ENCODE measurements at regions not wholly inside any gene's neighbourhood (a gene's known extent, or its start where the extent isn't known, plus 50 kb on each side); places are given as distances from the start of the nearest gene placed in this dataset.
A peak's percentile ranks its signal among the peaks of the same experiment; 100 is the strongest.

DNA sequence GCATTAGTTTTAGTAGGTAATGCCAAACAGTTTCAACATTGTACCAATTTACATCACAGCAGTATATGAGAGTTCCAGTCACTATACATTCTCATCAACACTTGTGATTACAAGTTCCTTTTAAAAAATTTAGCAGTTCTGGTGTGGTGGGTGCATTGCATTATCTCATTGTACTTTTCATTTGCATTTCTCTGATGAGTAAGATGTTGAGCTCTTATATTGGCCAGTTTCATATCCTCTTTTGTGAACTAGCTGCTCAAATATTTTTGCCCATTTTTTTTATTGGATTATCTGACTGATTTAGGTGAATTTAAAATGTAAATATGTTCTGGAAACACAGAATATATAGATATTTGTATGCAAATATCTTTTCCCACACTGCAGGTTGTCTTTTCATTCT, 160.9 kb upstream of the NR3C1 start:
- no peak for DNase-seq (ENCODE audit: low read depth)

DNA sequence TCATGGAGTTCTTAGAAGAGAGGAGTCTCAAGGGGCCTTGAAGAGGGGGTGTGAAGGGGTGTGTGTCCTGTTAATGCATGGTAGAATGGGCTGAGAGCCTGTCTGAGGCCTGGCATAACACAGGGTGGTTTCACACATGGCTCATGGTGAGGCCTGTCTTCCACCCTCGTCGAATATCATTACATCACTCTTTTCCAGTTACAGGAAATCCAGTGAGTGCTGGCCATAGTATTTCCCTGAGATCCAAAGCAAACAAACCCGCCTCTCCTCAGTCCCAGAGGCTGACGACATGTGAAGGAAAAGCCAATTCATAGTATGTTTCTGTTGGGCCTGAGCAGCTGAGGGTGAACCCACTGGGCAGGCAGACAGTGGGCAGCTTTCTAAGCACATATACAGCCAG, 159.4 kb upstream of the NR3C1 start:
- DNase-seq (ENCODE audit: low read depth), result peak; percentile 61

DNA sequence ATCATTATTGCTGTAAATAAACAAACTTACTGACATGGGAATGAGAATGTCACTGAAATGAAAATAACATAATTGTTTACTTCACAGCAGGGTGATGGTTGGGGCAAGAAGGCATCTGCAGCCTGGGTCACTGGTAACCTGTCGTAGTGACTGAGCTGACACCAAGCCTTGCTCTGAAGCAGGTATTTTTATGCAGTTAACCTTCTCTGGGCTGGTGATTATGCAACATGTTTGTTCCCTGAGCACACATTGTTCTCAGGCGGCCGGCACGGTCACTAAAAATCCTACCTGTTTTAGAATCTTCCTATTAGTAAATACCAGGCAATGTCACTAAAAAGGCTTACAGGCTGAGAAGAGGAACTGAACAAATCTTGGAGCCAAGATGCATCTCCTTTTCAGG, 157.7 kb upstream of the NR3C1 start:
- no peak for DNase-seq (ENCODE audit: low read depth)

DNA sequence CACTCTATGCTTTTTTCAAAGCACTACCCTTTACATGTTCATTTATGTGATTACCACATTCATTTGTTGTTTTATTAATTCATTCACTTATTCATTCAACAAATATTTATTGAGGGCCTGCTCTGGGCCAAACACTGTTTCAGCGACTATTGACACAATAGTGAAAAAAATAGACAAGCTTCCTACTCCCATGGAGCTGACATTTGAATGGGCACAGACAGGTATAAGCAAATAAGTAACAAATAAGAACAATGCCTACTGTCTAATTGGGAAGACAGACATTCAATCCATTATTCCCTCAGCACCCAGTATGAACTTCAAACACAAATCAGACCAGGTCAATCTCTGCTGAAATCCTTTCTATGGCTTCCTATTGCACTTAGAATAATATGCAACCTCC, 156.9 kb upstream of the NR3C1 start:
- no peak for DNase-seq (ENCODE audit: low read depth)

DNA sequence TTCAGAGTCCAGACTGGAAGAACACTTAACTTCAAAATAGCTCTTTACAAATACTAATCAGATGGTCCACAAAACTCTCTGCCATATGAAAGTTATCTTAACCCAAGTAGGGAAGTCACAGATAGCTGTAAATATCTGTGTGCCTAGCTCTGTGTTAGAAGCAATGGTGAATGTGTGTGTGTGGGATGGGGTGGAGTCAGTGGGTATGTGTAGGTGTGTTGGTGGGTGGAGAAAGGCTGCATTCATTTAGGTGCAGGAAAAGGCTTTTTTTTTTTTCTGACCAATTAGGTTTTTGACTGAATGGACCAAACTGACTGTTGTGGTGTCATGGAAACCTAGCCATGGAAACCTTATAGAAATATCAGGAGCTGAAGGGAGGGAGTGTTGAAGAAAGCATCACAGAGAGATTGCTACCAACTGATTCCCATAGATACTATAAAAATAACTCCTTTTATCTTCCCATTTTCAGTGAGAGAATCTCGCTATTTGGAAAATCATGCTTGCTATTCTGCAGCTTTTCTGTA, 156.2 kb upstream of the NR3C1 start:
- DNase-seq (ENCODE audit: low read depth), result no peak

DNA sequence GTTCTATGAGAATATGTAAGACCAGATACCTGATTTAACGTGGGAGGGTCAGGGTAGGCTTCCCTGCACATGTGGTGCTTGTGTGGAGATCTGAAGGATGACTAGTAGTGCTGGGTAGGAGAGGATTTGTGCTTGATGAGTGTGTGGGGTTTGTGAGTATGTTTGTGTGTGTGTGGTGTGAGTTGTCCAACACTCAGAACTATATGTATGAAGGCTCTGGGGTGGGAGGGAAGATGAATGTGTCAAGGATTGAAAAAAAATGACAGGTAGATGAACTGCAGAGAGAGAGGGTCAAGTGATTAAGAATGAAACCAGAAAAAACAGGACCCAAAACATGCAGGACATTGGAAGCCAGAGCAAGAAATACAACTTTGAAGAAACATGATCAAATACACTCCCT, 154.6 kb upstream of the NR3C1 start:
- no peak for DNase-seq (ENCODE audit: low read depth)

DNA sequence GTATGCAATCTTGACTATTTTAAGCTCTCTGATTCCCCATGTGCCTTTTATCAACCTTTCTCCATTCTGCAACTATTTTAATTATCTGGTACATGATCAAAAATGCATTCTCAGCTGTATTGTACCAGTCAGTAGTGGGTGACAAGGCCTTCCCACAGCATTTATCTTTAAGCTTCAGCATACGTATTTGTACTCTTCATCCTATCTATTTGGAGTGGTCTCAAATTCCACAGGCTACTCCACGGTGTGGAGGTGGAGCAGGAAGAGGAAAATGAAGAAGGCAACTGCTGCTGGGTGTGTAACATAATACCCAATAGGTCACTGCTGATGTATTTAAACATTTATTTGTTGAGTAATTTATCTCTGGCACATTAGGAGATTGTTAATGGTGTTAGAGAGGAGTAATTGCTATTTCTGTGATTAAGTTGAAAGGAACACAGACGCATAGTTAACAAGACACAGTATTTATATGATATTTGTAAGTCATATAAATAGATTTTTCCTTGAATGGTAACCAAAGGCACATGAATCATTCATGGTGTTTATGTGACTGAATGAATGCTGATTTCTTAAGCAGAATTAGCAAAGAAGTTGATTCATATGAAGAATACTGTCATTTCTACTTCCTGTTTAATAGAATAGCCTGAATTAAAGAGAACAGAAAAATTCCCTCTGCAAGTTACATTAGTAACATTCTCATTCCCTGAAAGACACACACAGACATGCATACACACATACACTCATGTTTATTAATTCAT, 153.8 kb upstream of the NR3C1 start:
- peak; percentile 27 for DNase-seq (ENCODE audit: low read depth)

DNA sequence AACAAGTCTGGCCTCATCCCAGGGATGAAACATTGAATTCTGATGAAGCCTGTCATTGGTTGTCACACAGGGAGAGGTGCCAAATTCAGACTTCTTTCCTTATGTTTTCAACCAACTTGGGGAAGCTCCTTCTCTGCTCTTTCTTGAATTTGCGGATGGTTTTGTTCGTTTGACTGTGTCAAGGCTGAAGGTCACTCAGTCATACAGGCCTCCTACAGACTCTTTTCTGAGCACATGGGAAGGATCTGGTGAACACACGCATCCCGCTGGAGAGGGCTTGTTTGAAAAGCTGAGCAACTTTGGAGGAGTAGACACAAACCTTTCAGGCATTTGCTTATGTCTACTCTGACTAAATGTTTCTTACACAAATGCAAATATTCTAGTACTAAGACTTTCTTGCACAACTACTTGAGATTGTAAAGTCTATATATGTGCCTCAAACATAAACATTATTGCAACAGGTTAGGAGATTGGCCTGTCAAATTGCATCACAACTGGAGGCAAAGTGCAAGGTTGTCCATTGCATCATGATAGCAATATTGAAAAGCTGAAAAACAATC, 151.5 kb upstream of the NR3C1 start:
- no peak for DNase-seq (ENCODE audit: low read depth)

DNA sequence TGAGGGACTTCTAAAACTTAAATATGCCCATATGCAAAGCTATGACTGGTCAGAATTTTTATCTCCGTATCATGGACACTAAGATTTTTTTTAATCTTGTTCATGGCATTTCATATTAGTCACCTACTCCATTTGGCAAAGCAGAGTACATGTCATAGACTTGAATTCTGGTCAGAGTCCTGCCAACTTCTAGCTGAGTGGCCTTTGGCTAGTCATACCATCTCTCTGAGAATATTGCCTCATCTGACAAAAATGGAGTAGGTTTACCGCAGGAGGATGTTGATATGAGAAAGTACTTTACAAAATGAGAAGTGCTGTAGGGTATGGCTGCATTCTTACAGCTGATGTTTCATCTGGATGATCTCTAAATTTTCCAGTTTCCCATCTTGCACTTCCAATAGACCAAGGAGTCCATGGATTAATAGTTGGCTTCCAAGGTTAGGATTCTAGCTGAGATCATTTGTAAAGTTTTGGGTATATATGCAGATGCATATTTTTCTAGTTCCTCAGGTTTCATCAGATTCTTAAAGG, 150.8 kb upstream of the NR3C1 start:
- peak; percentile 88 for DNase-seq (ENCODE audit: low read depth)

DNA sequence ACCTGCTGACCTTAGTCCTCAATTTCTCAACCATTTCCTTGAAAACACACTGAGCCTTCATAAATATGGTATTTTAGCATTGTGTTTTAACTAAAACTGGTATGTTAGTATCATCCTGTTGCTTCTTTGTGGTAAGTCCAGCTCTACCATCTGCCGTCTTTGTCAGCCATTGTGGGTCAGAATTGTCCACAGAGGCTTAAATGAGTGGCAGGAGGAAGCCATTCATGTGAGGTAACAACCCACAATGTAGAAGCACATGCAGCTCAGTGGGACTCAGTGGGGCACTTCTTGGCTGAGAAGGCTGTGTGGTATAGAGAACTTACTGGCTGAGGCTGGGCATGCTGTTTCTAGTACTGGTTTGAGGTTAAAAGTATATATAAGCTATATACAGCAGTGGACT, 149.2 kb upstream of the NR3C1 start:
- DNase-seq (ENCODE audit: low read depth), result no peak

DNA sequence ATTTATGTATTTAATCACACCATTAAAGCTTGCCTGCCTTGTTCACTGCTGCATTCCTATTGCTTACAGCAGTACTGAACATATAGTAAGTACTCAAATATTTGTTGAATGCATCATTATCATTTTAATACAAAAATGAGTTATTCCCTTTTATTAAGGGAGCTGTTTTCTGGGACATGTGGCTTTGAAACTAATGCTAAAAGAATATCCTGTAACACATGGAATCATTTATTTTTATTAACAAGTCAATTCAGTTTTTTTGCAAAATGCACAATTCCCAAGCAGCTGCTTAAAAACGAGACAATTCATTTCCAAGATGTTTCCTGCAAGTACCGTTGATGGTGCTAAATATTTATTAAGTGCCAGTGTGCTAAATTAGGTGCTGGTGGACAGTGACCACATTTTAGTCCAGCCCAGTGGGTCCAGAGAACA, 148.3 kb upstream of the NR3C1 start:
- DNase-seq (ENCODE audit: low read depth), result no peak

DNA sequence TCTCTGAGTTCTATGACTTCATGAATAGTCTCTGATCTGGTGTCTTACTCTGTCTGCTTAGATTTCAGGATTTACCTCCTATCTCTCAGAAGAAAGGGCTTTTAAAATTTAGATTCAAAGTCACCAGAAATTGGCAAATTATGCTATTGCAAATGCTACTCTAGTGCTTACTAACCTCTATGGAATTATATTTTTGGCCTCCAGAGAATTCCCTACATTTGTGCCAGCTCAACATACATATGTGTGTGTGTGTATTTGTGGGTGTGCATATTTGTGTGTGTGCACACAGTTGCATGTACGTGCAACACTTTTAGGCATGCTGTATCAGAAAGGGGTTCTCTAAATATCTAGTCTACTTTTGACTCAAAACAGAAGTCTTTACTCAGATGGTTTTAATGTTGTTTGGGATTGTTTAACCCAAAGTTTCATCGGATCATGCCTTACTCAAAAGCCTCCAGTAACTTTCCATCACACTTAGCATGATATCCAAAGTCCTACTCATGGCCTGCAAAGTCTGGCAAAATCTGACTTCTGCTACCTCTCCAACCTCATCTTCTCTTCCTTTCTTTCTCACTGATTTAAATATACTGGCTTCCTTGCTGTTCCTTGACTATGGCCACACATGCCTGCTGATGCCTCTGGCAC, 147.6 kb upstream of the NR3C1 start:
- DNase-seq (ENCODE audit: low read depth), result no peak

DNA sequence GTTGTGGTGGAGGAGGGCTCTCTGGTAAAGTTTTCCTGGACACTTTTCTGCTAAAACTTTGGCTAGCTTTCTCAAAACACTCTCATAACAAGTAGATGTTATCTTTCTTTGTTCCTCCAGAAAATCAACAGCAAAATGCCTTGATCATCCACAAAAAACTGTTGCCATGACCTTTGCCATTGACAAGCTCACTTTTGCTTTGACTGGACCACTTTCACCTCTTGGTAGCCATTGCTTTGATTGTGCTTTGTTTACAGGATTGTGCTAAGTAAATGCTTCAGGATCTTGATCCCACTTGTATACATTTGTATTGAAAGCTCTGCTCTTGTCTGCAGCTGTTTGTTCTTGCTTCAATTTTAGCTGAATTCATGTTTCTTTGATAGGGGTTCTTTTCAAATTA, 143.9 kb upstream of the NR3C1 start:
- DNase-seq (ENCODE audit: low read depth), result no peak

DNA sequence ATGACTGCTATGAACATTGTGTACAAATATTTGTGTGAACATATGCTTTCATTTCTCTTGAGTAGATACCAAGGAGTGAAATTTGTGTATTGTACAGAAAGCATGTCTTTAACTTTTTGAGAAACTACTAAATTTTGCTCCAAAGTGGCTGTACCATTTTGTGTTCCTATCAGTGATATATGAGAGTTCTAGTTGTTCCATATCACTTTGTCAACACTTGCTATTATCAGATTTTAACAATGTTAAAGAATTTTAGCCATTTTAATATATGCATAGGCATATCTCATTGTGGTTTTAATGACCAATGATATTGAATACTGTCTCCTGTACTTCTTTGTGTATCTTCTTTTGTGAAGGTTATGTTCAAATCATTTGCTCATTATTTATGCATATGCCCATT, 142.9 kb upstream of the NR3C1 start:
- DNase-seq (ENCODE audit: low read depth), result no peak

DNA sequence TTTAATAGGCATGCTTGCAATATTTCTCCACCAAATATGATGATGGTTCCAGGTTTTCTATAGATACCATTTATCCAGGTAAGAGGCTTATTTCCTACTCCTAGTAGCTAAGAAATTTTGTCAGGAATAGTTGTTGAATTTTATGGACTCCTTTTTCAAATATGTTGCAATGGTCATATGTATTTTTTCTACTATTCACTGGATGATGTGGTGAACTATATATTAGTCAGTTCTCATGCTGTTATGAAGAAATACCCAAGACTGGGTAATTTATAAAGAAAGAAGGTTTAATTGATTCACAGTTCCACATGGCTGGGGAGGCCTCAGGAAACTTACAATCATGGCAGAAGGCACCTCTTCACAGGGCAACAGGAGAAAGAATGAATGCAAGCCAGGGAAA, 141.1 kb upstream of the NR3C1 start:
- DNase-seq (ENCODE audit: low read depth), result no peak

DNA sequence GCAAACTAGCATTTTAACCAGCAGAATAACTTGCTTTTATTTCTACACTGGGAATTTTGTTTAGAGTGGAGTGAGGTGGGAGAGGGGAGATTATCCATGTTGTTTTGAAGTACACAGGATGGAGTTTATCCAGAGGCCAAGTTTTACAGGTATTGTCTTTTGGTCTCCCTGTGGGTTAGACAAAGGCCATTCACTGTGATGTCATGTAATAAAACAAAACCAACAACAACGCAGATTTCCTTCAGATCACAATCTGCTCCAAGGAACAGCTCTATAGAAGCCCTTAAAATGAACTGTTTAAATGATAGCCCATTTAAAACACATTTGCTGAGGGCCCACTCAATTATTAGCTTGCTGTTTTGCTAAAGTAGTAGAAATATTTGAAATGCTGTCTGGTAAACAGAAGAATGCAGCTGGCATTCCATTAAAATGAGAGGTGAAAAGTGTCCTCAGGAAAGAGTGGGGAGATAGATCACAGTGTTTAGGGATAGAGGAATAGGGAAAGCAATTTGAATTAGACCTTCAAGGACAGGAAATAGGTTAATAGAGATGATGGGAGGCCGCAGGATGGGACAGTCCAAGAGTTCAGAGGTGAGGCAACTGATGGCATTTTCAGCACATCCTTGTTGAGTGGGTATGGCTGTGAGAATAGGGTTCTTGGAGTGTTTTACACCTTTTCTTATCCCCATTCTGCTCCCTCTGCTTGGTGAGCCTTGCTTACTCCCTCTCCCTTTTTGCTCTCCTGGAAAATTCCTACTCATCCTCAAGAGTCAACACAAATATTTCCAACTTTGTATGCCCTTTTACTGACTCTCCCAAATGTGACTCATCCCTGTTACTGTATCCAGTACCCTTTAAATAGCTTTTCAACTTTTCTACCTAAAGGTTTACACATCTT, 140.1 kb upstream of the NR3C1 start:
- peak; percentile 62 for DNase-seq (ENCODE audit: low read depth)

DNA sequence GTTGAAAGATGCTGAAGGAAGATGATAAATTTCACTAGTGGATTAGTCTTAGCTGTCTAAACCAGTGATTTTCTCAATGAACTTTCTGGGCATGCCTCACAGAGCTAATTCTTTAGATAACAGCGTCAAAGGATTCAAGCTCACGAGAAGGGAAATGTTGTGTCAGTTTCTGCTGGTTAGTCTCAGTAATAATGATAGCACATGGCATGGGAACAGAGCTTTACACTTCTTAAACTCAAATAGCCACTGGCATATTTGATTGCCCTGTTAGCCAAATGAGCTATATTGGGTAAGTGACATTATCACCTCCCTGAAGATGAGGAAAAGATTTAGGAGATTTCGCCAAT, 139.3 kb upstream of the NR3C1 start:
- DNase-seq (ENCODE audit: low read depth), result no peak

DNA sequence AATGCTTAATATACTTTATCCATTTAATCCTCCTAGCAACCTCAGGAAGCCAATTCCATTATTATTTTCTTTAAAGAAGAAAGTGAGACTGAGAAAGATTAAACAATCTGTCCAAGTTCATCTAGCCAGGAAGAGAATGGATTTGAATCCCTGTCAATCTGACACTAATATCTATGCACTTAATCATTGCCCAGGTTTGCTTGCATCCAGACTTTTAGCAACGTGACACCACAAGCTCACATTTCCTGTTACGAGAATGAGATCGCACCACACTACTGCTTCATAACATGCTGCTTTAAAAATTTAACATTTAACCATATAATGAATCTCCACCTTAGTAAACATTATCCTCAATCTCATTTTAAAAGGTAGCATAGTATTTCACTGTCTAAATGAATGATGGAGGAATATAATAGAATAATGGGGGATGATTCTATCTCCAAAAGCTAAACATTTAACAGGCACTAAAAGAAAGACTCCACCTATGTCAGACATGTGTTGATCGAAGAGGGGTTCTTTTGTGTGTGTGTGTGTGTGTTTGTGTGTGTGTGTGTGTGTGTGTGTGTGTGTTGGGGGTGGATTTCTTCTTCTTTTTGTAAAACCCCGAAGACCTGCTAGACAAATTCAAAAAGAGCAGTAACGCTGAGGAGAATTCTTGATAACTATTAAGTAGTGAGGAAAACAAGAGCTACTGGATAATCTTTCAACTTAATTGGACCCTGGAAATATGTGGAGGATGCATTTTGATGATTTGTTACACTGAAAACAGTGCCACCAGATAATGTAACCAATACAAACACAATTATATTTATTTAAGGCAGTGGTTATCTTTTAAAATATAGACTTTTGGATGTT, 138.7 kb upstream of the NR3C1 start:
- no peak for DNase-seq (ENCODE audit: low read depth)

DNA sequence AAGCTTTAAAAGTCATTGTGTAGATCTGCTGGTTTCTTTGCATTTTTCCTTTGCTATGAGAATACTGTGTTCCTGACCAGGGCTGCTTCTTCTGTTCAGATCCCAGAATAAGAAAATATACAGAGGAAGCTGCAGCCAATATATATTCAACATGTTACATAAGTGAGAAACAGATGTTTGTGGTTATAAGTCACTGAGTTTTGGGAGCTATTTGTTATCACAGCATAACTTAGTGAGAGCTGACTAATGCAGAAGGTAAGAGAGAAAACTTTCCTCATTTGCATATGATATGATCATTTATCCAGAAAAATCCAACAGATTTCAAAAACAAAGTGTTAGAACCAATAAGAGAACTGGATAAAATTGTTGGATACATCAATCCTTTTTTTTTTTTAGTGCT, 136.3 kb upstream of the NR3C1 start:
- DNase-seq (ENCODE audit: low read depth), result no peak

DNA sequence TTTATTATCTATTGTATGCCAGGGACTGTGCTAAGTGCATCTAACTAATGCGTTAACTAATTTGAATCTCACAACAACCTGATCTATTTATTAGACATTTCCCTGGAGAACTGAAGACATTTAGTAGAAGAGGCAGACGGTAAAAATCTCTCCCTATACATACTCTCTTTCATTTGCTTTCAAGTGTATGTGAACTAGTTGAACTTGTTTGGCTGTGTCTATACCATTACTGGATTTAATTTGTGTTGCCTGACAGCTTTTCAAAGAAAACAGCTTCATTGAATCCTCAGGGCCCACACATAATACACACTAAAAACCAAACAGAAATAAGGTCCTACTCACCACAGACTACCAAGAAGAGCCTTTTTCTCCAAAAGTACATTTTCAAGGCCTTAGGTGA, 133.6 kb upstream of the NR3C1 start:
- DNase-seq (ENCODE audit: low read depth), result no peak

DNA sequence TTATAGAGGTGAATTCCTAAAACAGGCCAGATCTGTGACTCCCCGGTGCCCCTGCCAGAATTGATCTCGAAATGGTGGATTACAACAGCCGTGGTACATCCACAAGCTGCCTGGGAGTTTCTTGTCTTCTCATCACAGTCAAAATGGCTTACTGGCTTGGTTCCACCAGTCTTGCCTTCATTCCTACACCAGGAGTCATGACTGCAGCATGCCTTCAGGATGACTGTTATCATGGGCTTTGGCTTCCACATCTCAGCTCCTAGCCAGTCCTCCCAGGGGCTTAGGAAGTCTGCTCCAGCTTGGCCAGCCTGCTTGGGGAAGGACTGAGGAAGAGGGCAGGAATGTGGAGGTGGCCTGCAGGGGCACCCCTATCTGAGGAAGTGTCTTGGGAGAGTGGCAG, 132.9 kb upstream of the NR3C1 start:
- DNase-seq (ENCODE audit: low read depth), result peak; percentile 91
